Lower leg skin (tissue), 3 donors: ENCODE measurements at regions not wholly inside any gene's neighbourhood (a gene's known extent, or its start where the extent isn't known, plus 50 kb on each side); places are given as distances from the start of the nearest gene placed in this dataset.

Experiments used
- CTCF ChIP-seq, 3 donors: fragments of 450-650 bp; IDR thresholded peaks; one replicate each; pipeline ENCODE4 v1.5.1; 2016; ENCODE audit warnings: antibody characterized with exemption in 3 of 3, mild to moderate bottlenecking in 3 of 3, moderate library complexity in 2 of 3
- POLR2A ChIP-seq, 2 donors: fragments of 450-650 bp; IDR thresholded peaks; one replicate each; pipeline ENCODE4 v1.6.1; 2016 to 2017; ENCODE audit warnings: antibody characterized with exemption in 2 of 2, mild to moderate bottlenecking in 1 of 2, moderate library complexity in 1 of 2

GRCh38 chr6:145350928-145351327 lies 384.4 kb downstream of the EPM2A start:
- TF ChIP-seq POLR2A (IDR thresholded peaks at IDR 0.05) (no peak), CTCF (IDR thresholded peaks at IDR 0.05) (no peak)
